HK-2 (cell line): ENCODE measurements at regions not wholly inside any gene's neighbourhood (a gene's known extent, or its start where the extent isn't known, plus 50 kb on each side); places are given as distances from the start of the nearest gene placed in this dataset.

ENCODE experiments used
- DNase-seq: peaks from one replicate; pipeline ENCODE4 v3.0.0-alpha.2; 2018; ENCODE audit not compliant: unreplicated experiment

DNA sequence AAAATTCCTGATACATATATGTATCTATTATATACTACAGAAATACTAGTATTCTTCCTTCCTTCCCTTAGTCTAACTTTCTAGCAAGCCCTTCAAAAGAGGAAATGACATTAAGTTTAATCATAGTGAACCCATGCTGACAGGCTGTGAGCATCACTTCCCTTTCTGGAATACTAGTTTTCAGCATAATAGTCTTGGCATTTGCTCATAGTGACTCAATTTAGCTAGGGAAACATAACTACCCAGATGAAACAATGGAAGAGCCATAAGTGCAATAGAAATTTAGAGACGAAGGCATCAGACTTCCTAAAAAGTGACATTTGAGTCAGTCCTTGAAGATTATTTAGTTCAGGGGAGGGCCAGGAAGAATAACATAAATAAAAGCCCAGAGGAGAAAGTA lies 184.5 kb upstream of the CRY1 start:
- DNase-seq, result no peak

DNA sequence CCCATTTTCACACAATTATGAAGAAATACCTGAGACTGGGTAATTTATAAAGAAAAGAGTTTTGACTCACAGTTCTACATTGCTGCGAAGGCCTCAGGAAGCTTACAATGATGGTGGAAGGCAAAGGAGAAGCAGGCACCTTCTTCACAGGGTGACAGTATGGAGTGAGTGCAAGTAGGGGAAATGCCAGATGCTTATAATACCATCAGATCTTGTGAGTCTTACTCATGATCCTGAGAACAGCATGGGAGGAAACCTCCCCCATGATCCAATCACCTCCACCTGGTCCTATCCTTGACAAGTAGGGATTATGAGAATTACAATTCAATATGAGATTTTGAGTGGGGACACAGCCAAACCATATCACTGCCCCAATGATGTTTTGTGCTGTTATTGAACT lies 189.3 kb upstream of the CRY1 start:
- DNase-seq, result no peak

DNA sequence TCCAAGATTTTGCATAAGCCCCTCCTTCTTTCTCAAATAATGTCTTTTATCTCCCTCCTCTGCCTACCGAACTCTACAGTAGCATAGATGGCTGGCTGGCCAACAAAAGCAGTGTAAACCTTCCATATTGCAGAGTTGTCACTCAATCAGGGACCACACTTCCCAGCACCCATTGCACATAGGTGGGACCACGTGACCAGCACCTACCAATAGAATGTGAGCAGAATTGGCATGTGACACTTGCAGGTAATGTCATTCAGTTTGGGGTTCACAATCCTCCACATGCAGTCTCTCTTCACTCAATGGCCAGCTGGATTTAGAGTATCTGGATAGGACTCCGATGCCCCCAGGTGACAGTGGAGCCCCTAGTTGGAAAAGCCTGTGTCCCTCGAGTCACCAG lies 190.3 kb upstream of the CRY1 start:
- no peak for DNase-seq

DNA sequence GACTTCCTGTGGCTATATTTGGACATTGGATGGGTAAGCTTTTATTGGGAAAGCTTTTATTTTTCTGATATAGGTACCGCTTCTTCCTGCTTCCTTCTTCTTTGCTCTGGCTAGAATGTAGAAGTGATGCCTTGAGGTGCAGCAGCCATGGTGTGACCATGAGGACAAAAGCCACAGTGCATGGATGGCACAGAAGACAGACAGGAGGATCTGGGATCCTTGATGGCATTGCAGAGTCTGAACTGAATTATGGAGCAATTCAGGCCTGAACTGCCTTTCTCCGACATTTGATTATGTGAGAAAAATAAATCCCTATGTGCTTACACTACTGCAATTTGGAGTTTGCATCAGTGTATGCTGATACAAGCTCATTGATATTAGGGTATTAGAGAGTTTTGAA lies 191.3 kb upstream of the CRY1 start:
- no peak for DNase-seq

DNA sequence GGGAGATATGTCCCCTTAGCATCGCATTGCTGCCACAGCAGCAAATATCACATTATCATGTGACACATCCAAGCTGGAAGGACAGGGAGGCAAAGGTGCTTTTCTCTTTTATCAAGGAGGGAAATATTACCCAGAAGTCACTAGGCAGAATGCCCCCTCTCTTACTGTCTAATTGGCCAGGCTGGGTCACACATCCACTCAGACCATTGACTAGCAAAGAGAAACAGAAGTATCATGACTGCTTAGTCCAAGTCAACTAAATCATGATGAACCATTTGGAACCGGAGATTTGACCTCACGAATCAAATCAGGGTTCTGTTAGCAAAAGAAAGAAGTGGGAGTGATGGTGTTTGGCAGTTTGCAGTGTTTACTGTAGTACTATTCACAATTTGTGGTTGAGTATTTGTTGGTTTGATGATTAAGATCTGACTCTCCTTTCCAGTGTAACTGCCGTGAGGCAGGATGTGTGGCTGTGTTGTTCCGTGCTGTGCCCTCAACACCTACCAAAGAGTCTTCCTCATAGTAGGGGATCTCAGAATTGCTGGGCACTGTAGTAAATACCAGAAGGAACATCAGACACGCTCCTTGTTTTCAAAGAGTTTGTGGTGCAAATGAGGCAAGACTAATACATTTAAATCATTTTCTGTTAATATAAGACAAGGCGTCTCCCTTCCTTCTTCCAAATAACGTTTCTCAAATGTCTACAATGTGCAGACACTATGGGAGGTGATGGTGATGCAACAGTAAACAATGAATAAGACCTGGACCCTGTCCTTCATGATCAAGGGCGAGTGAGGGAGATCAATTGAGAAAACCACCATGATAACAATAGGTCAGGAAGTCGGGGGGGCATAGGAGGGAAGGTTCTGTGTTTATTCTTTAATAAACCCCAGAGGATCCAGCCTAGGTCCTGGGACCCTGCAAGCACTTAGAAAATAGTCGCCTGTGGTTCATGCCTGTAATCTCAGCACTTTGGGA lies 194.4 kb upstream of the CRY1 start:
- no peak for DNase-seq

DNA sequence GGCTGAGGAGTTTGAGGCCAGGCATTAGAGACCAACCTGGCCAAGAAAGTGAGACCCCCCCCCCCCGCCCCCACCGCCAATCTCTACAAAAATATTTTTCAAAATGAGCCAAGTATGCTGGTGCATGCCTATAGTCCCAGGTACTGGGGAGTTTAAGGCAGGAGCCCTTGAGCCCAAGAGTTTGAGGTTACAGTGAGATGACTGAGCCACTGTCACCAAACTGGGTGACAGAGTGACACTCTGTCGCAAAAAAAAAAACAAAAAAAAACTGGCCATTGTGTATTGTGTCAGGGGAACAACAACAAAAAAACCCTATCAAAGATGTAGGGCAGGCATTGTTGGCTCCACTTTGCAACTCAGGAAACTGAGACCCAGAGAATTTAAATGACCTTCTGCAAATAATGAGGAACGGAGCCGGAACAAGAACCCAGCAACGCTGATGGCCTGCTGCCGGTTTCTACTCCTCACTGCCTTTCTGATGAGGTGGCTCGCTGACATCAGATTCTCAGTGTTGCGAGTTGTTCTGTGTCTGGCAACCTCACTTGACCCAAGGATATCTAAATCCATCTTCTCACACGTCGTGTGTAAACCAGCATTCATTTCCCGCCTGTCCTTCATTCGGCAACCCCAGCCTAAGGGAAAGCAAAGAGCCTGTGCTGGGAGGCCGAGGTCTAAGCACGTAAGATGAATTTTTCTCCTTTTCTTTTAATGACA lies 195.2 kb upstream of the CRY1 start:
- no peak for DNase-seq

DNA sequence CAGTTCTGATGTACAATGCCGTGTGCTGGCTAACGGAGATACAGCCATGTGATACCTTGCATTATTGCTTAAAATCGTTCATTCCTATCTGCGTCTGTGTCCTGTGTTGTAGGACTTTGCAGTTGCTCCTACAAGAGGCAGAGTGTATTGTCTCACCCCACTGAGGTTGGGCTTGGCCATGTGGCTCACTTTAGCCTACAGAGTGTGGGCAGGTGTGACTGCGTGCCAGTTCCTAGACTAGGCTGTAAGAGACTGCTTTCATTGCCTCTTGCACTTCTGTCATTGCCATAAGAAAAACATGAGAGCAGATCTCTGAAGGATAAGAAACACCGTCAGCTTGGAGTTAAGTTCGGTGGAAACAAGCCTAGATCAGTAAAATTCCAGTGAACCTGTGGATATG lies 197.7 kb upstream of the CRY1 start:
- DNase-seq, result no peak

DNA sequence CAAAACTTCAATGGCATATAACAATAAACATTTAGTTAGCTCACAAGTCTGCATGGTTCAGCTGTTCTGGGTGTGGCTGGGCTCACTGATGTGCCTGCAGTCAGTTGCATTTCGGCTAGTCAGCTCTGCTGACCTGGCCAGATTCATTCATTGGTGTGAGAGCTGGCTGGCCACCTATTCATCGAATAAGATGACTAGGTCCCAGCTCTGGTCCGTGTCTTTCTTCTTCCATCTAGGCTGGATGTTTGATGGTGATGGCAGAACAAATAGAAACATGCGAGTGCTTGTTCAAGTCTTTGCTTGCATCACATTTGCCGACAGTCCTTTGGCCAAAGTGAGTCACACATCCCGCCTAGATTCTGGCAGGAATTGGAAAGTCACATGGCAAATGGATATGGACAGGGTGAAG lies 203.3 kb upstream of the CRY1 start:
- DNase-seq, result no peak

DNA sequence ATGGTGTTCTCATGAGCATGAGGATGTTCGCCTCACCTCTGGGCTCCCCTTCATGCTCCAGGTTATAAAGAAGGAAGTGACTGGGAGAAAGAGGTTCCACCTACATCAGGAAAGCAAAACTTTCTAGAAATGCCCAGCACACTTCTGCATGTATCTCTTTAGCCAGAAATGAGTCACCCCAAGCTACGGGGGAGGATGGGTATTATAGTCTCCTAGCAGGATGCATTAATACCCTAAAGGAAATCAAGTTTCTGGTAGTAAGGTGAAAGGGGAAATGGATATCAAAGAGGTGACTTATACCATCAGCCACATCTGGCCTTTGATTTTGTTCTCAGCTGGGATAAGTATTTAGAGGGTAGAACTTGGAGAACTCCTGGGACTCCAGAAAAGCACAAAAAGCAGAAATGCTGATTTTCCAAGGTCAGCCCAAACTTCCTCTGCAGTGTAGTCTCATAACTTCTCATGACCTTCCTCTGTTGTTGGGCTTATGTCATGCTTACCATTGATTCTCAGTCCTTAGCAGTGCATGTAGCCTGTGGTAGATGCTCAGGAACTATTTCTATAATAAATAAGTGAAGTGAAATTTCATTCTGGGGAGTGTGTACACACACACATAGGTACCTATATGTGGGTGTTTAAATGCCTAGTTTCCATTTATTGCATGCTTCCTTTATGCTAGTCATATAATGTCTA lies 209.4 kb upstream of the CRY1 start:
- DNase-seq, result no peak

DNA sequence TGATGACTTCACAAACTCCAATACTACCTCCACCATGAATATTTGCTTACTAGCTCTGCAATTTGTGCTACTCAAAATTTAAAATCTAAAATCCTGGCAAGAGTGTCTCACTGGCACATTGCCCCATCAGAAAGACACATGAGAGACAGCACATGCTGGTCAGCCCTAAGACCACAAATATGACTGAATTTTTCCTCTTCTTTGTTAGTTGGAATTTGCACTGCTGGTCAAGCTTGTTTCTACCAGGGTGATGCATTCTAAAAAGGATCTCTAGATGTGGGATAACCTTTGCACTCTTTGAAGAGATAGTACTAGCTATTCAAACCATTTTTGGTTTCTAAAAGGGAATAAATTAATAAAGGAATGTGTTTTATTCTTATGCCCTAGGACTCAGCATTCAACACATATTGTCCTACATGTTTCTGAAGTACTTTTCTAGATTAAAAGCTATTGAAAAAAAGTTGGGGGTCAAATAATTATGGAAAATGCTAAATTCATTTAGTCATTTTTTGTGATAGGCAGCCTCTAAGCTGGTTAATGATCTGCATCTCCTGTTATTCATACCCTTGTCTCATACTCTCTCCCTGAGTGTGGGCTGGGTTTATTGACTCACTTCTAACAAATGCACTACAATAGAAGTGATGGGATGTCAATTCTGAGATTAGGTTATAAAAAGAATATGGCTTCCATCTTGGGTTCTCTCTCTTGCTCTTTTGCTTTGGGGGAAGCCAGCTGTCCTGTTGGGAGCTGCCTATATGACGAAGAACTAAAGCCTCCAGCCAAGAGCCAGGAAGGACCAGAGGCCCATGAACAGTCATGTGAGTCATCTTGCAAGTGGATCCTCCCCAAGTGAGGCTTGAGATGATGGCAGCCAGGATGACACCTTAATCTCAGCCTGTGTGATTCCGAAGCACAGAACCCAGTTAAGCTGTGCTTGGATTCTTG lies 211.5 kb upstream of the CRY1 start:
- DNase-seq, result no peak

DNA sequence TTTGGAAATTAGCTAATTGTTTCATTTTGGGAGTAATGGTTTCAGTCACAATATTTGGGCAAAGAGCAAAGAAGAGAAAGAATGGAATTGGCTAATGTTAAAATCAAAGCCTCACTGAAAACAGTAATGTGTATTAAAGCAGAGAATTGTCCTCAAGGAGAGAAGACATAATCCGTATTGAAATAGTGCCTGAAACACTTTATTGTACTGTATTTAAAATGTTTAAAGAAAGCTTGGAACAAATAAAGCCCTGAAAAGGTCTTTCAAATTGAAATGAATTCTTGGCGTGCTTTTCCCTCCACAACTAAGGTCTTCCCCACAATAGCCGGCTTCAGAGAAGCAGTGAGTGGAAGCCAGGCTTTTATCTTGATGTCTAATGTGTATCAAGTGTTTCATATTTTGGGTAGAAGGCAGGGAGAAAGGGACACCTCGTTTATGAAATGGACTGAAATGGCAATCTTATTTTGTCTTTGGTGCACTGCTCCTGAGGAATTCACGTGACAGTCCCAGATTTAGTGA lies 212.9 kb upstream of the CRY1 start:
- no peak for DNase-seq

DNA sequence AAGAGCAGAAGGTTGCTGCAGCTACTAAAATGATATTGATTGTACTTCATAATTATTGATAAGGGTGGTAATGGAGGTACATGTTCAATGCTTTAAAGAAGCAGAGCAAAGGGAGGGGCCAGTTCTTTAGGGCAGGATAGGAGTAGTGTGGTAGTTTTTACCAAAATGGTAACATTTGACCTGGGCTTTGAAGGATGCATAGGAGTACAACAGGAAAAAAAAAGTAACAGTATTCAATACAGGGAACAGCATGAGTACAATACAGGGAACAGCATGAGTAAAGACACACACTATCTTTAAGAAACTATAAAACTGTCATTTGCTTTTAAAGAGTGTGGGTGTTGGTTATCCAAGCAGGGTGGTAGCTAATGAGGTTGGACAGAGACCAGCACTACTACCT lies 215.0 kb upstream of the CRY1 start:
- no peak for DNase-seq

DNA sequence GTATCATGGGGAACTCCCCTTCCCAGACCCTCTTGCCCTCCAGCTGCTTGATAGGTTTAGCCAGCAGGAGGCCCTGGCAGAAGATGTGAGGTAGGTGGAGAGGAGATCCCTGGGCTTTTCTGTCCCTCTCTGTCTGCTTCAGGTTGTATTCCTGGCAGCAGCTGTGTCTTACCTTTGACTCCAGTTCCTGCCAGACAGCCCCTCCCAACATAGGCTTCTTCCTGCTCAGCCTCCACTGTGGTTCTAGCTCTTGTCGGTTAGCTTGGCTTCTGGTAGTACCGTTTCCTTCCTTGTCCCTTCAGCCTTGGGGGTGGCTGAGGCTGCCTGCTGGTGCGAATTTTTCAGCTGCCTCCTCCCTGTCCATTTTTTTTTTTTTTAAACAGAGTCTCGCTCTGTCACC lies 215.7 kb upstream of the CRY1 start:
- no peak for DNase-seq

DNA sequence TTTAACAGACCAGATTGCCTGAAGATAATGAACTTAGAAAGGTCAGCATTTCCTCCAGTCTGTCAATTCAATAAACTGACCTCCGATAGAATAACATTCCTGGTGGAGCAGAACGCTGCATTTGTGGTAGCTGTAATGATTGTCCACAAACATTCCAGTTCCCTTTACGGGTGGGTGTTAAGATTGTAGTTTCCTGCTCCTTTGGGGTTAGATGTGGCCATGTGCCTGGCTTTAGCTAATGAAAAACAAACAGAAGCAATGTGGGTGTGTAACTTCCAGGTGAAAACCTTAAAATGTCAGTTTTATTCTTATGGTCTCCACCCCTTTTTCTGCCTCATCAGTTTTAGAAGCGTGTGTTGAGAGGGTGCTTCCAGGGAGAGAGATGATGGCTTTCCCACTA lies 217.3 kb upstream of the CRY1 start:
- DNase-seq, result no peak

DNA sequence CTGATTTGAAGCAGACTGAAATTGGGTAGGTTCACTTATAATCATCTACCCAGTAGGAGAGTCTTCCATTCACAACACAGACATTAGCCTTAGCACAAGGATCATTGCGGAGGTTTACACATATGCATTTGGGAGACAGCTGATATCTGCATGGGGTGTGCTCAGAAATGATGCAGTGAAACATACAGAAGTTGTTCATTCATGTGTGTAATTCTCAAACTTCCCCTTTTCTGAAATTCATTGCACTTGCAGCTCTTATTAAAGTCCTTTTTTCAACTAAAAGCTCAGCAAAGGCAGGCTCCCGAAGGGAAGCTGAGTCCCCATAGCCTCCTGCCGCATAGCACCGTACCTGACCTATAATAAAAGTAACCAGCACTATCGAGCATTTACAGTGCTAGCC lies 218.3 kb upstream of the CRY1 start:
- DNase-seq, result no peak

DNA sequence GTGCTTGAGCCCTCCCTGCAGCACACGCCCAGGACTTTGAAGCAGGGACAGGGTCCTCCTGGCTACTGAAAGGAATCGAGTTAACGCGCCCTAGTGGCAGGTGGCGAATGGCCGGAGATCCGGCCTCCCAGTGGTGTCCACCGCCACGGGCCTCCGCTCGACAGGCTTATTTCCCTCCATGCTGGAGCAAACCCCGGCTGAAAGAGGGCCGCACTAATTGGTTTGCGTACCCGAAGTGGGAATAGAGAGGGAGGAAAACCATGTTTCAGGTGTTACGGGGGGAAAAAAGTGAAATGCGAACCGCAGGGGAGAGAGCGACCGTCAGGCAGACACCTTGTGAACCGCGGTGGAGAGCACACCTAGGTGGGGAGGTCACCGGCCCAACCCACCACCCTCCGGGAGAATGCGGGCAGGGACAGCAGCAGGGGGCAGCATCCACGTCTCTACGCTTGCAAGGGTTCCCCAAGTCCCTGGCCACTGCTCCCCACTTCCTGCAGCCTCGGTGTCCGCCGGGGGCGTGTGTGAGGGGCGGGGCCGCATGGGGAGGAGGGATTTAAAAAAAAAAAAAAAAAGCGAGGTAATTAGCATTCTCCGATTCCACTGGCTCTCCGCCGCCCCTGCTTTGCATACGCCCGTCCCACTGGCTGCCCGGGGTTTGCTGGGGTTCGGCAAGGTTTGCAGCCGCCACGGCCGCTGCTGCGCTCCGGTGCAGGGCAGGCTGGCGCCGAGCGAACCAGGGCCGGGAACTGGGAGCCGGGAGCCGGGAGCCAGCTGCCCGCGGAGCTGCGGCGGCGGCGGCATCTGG lies 224.6 kb upstream of the CRY1 start:
- DNase-seq, result peak; percentile 87

DNA sequence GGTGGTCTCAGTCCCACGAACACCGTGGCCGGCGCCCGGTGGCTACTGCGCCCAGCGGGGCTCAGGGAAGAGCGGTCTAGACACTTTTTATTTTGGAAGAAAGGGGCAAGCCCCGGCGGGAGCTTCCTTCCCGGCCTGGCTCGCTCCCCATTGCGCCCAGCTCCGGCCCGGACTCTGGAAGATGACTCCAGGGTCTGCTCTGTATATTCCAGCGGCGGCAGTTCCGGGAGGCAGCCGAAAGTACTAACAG lies 225.1 kb upstream of the CRY1 start:
- no peak for DNase-seq

DNA sequence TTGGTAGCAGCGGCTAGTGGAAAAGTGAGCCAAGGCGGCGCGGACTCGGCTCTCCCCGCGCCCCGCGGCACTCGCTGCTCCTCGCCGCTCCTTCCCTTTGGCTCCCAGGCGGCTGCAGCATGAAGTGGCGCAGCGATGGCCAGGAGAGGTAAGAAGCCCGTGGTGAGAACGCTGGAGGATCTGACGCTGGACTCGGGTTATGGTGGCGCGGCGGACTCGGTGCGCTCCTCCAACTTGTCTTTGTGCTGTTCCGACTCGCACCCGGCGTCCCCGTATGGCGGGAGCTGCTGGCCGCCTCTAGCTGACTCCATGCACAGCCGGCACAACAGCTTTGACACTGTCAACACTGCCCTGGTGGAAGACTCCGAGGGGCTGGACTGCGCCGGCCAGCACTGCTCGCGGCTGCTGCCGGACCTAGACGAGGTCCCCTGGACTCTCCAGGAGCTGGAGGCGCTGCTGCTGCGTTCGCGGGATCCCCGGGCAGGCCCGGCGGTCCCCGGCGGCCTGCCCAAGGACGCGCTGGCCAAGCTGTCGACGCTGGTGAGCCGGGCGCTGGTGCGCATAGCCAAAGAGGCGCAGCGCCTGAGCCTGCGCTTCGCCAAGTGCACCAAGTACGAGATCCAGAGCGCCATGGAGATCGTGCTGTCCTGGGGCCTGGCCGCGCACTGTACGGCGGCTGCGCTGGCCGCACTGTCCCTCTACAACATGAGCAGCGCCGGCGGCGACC lies 225.6 kb upstream of the CRY1 start:
- peak; percentile 48 for DNase-seq

DNA sequence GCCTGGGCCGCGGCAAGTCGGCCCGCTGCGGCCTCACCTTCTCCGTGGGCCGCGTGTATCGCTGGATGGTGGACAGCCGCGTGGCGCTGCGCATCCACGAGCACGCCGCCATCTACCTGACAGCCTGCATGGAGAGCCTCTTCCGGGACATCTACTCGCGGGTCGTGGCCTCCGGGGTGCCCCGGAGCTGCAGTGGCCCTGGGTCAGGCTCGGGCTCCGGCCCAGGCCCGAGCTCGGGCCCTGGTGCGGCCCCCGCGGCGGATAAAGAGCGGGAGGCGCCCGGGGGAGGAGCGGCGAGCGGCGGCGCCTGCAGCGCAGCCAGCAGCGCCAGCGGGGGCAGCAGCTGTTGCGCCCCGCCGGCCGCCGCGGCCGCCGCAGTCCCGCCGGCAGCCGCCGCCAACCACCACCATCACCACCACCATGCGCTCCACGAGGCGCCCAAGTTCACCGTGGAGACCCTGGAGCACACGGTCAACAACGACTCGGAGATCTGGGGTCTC lies 226.2 kb upstream of the CRY1 start:
- DNase-seq, result no peak
